Epithelial cell of esophagus (primary cell): ENCODE measurements at regions not wholly inside any gene's neighbourhood (a gene's known extent, or its start where the extent isn't known, plus 50 kb on each side); places are given as distances from the start of the nearest gene placed in this dataset.
A peak's percentile ranks its signal among the peaks of the same experiment; 100 is the strongest.

Experiments used
- DNase-seq: peaks from one replicate; pipeline ENCODE4 v3.0.0; 2010; ENCODE audit warnings: low read depth
- H3K4me3 ChIP-seq: 2 replicates; pipeline ENCODE4 v1.5.1; 2011; ENCODE audit warnings: mild to moderate bottlenecking, low read length, control low read depth
- TF ChIP-seq, protein P1 (sequence below): IDR thresholded peaks from 2 replicates; pipeline ENCODE4 v1.5.1; 2011; ENCODE audit warnings: low read depth, mild to moderate bottlenecking, low read length, control low read depth, inconsistent platforms; ENCODE audit not compliant: insufficient read depth; ENCODE audit errors: missing control alignments

DNA sequence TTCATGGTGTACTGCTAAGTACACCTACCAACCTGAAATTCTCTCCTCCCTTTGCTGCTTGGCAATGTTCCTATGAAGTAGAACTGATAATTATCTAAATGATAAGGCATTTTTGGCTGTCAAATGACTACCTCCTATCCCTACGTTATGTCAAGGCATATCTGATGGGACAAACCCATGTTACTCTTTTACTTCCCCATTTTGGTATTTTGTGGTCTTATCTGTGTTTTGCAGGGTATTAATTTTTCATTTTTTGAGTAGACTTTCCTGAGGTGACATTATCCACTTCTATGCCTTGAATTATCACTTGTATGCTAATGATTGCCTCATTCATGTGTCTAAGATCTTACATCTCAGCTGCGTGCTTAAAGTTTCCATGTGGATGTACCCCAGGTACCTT lies 499.6 kb upstream of the B3GALT2 start:
- DNase-seq: no peak
- H3K4me3 ChIP-seq: no peak overlapping the region
- TF ChIP-seq, protein P1, sequence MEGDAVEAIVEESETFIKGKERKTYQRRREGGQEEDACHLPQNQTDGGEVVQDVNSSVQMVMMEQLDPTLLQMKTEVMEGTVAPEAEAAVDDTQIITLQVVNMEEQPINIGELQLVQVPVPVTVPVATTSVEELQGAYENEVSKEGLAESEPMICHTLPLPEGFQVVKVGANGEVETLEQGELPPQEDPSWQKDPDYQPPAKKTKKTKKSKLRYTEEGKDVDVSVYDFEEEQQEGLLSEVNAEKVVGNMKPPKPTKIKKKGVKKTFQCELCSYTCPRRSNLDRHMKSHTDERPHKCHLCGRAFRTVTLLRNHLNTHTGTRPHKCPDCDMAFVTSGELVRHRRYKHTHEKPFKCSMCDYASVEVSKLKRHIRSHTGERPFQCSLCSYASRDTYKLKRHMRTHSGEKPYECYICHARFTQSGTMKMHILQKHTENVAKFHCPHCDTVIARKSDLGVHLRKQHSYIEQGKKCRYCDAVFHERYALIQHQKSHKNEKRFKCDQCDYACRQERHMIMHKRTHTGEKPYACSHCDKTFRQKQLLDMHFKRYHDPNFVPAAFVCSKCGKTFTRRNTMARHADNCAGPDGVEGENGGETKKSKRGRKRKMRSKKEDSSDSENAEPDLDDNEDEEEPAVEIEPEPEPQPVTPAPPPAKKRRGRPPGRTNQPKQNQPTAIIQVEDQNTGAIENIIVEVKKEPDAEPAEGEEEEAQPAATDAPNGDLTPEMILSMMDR: no peak

DNA sequence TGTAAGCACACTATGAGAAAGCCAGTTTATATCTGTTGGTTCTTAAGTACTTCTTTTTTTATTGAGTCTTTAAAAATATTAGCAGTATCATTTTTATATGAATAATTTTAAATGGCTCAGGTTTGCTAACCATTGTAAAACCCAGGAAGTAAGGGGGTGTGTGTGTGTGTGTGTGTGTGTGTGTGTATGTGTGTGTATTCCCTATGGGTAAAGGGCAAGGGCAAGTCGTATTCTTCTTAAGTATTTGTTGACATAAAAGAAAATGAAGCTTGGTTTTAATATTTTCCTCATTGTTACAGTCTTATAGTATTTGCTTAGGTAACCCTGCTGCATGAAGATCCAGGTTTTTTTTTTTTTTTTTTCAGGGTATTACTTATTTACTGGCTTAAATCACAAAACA lies 495.0 kb upstream of the B3GALT2 start:
- DNase-seq: no peak
- TF ChIP-seq, protein P1: no peak
- no peak overlapping the region for H3K4me3 ChIP-seq

DNA sequence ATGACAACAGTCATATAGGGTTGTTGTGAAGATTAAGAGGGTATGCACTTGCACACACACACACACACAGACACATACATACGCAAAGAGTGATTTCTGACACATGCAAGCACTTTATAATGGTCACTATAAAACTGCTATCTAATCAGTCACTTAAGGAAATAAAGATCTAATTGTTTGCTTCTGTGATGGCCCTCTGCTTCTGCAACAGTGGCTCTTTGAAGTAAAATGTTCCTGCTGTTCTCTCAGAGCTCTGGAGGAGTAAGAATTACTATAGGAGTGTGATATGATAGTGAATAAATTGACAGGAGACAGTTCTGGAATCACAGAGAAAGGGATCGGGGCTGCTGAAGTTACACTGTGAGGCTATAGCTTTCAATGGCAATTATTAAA lies 494.5 kb upstream of the B3GALT2 start:
- DNase-seq: no peak
- H3K4me3 ChIP-seq: no peak overlapping the region
- TF ChIP-seq, protein P1: no peak

DNA sequence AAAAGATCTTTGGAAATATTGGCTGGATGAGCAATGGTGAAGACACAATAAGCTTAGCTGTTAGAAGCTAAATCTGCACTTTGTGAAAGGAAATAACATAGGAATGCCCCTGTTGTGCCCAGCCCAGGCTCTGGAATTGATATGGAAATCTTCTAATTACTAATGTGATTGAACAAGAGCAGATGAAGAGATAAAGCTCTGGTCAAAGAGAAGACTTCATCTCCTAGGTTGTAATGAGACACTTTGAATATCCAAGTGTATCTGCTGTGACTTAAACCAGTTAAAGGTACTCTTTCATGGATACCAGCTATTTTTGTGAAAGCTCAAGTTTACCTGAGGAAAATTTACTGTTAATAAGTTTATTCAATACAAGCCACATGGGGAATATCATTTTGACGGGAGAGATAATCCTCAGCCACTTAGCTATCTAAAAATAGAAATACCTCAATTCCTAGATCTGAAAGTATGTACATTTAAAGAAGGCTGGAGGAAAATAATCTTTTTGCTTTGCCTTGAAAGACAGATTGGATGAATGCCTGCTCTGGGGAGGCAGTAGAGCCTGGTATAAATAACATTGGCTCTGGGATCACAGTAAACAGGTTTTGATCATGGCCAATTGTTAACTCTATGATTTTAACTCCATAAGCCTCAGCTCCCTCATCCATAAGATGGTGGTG lies 494.0 kb upstream of the B3GALT2 start:
- TF ChIP-seq, protein P1: no peak
- H3K4me3 ChIP-seq: no peak overlapping the region
- no peak for DNase-seq

DNA sequence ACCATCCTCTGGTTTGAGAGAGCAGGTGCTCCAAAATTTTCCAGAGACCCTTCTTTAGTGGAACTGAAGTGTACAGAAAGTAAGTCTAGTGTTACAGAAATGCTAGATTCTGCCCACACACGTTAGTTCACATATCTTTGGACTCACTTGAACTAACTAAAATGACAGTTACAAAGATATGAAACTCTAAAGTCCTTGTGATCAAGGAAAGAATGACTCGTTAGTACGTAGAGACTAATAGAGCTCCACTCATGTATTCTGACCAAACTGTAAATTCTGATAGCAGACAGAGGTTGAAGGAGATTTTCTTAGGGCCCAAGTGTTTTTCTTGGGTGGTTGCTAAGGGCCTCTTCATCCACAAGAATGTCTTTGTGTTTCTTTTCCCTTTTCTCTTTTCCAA lies 491.5 kb upstream of the B3GALT2 start:
- DNase-seq: no peak
- TF ChIP-seq, protein P1: no peak
- no peak overlapping the region for H3K4me3 ChIP-seq

DNA sequence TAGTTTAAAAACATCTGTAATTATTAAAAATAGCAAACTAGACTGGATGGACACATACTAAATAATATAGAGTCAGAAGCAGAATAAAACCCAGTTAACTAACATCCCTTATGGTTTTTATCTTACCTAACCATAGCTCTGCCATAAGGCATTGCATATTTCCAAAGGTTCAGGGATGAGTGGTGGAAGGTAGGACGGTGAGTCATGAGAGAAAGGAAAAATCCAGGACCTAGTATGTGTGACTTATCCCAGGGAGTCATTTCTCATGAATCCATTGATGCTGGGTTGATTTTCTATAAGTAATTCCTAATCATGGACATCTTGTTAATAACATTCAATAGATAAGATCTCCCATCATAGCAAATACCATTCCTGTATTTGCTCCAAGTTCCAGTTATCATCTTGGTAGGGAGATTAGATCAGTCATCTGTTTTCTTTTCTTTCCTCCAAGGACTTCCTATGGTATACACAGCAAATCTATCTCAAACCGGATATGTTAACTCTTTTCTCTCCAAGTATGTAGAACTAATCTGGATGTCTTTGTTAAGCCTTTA lies 490.7 kb upstream of the B3GALT2 start:
- DNase-seq: peak; percentile 56
- TF ChIP-seq, protein P1: no peak
- H3K4me3 ChIP-seq: no peak overlapping the region
